GM12878 (cell line): ENCODE measurements at regions not wholly inside any gene's neighbourhood (a gene's known extent, or its start where the extent isn't known, plus 50 kb on each side); places are given as distances from the start of the nearest gene placed in this dataset.

ENCODE experiments used
- ATAC-seq: fragments of 200-7000 bp; cut with Tn5 transposase; 3 replicates; pipeline ENCODE4 v1.9.1; 2020; ENCODE audit warnings: mild to moderate bottlenecking, moderate library complexity
- BruUV-seq: library from RNA; stranded (reverse); fragments of 400-500 nt; replicated peaks from 2 replicates; lab custom pipeline; 2021; lab: Mats Ljungman, UMichigan
- CTCF ChIA-PET: fragments of 300-600 bp; sonication (Branson Sonifier 250); formaldehyde crosslinking; extraction: SDS; loops from one replicate; lab custom pipeline; 2021; ENCODE audit warnings: inconsistent platforms; lab: Yijun Ruan, JAX
- POLR2A ChIA-PET: fragments of 350-600 bp; formaldehyde crosslinking; extraction: SDS; loops from one replicate; lab custom pipeline; 2021; ENCODE audit warnings: inconsistent platforms; lab: Charles Lee
- RAD21 ChIA-PET: fragments of 300-600 bp; sonication (Branson Sonifier 250); formaldehyde crosslinking; loops from one replicate; lab custom pipeline; 2023; ENCODE audit warnings: antibody characterized with exemption; ENCODE audit not compliant: unreplicated experiment; lab: Charles Lee
- SMC1A ChIA-PET: fragments of 300-600 bp; sonication (Branson Sonifier 250); formaldehyde crosslinking; loops from one replicate; lab custom pipeline; 2023; ENCODE audit not compliant: unreplicated experiment, uncharacterized antibody; lab: Charles Lee
- DNase-seq: peaks from one replicate; pipeline ENCODE4 v3.0.0-alpha.2; 2011; ENCODE audit warnings: low read depth, low spot score
- FAIRE-seq: peaks from 3 replicates; lab custom pipeline; 2011; peaks lifted over from hg19 to GRCh38; lab: Jason Lieb, UNC
- H2AFZ ChIP-seq: 2 replicates; pipeline ENCODE4 v1.6.0; 2011; ENCODE audit warnings: low read depth, low read length, control low read depth; ENCODE audit not compliant: control insufficient read depth
- H3K27ac ChIP-seq: 2 replicates; pipeline ENCODE4 v1.5.1; 2011; ENCODE audit warnings: control low read depth; ENCODE audit not compliant: control insufficient read depth, insufficient read depth
- H3K27me3 ChIP-seq, 2 experiments: replicated peaks in 1 of 2; 2 replicates each; pipeline versions ENCODE4 v1.6.0 to v1.6.1; 2011; ENCODE audit warnings: low read length in 1 of 2; ENCODE audit not compliant: control insufficient read depth in 2 of 2, insufficient read depth in 2 of 2
- H3K36me3 ChIP-seq, 2 experiments: 2 replicates each; pipeline ENCODE4 v1.5.1; 2011; ENCODE audit warnings: low read length in 1 of 2; ENCODE audit not compliant: control insufficient read depth in 2 of 2, insufficient read depth in 2 of 2
- H3K4me1 ChIP-seq: 2 replicates; pipeline ENCODE4 v1.6.1; 2011; ENCODE audit warnings: mild to moderate bottlenecking, low read length, moderate library complexity, mixed read lengths; ENCODE audit not compliant: control insufficient read depth, insufficient read depth
- H3K4me2 ChIP-seq: 2 replicates; pipeline ENCODE4 v1.6.0; 2011; ENCODE audit warnings: control low read depth; ENCODE audit not compliant: control insufficient read depth, insufficient read depth
- H3K4me3 ChIP-seq: fragments of 200-600 bp; sonication (generic); 2 replicates; pipeline ENCODE4 v1.5.1; 2016
- H3K79me2 ChIP-seq: 2 replicates; pipeline ENCODE4 v1.6.0; 2011; ENCODE audit warnings: low read length; ENCODE audit not compliant: control insufficient read depth, insufficient read depth
- H3K9ac ChIP-seq: 2 replicates; pipeline ENCODE4 v1.8.0; 2011; ENCODE audit warnings: low read length, control low read depth, mixed read lengths; ENCODE audit not compliant: control insufficient read depth, insufficient read depth
- H3K9me3 ChIP-seq: replicated peaks from 3 replicates; pipeline ENCODE4 v1.5.1; 2011; ENCODE audit warnings: mild to moderate bottlenecking, low read length; ENCODE audit not compliant: control insufficient read depth, insufficient read depth
- H4K20me1 ChIP-seq: 2 replicates; pipeline ENCODE4 v1.6.0; 2011; ENCODE audit not compliant: control insufficient read depth, insufficient read depth
- ASH2L ChIP-seq: fragments of 300-600, 200-600 bp; sonication (generic); IDR thresholded peaks from 2 replicates; pipeline ENCODE4 v1.6.1; 2017; ENCODE audit warnings: low read depth, mild to moderate bottlenecking, borderline replicate concordance
- ATF3 ChIP-seq: IDR thresholded peaks from 2 replicates; pipeline ENCODE4 v1.6.1; 2011; ENCODE audit warnings: low read depth, mild to moderate bottlenecking, low read length, moderate library complexity, borderline replicate concordance; ENCODE audit errors: extremely low read depth
- CREM ChIP-seq: IDR thresholded peaks from 2 replicates; pipeline ENCODE4 v1.6.1; 2014; ENCODE audit warnings: antibody characterized with exemption, low read depth
- IKZF2 ChIP-seq, 2 experiments: fragments of 450-650 bp; IDR thresholded peaks; 2 replicates each; pipeline ENCODE4 v1.6.1; 2017; ENCODE audit warnings: mild to moderate bottlenecking in 2 of 2, moderate library complexity in 2 of 2
- MEF2A ChIP-seq: IDR thresholded peaks from 2 replicates; pipeline ENCODE4 v1.6.1; 2011; ENCODE audit warnings: low read depth, mild to moderate bottlenecking, low read length, moderate library complexity; ENCODE audit not compliant: insufficient read depth
- MEF2B ChIP-seq: fragments of 450-650 bp; IDR thresholded peaks from 2 replicates; pipeline ENCODE4 v1.6.1; 2018; ENCODE audit warnings: mild to moderate bottlenecking, moderate library complexity; ENCODE audit not compliant: partially characterized antibody, poor library complexity, severe bottlenecking
- MXI1 ChIP-seq: fragments of 150-350 bp; IDR thresholded peaks from 2 replicates; pipeline ENCODE4 v1.6.1; 2011; ENCODE audit warnings: low read depth, mild to moderate bottlenecking, inconsistent platforms, low read length, improper control_type of control experiment
- NFIC ChIP-seq: IDR thresholded peaks from 2 replicates; pipeline ENCODE4 v1.6.1; 2012; ENCODE audit warnings: low read depth, mild to moderate bottlenecking, inconsistent platforms, low read length, moderate library complexity
- RUNX3 ChIP-seq: IDR thresholded peaks from 2 replicates; pipeline ENCODE4 v1.6.1; 2012; ENCODE audit warnings: low read length, inconsistent platforms
- TCF12 ChIP-seq: IDR thresholded peaks from 2 replicates; pipeline ENCODE4 v1.6.1; 2011; ENCODE audit warnings: low read depth, mild to moderate bottlenecking, low read length
- WGBS: methylation state at CpG from one replicate; pipeline ENCODE4 v1.1.6; 2016; ENCODE audit warnings: low lambda C conversion rate; ENCODE audit not compliant: insufficient replicate concordance, insufficient coverage; ENCODE audit errors: missing lambda C conversion rate; 5-methylcytosine and 5-hydroxymethylcytosine counted together
- in situ Hi-C: fragments of 300-500 bp; cut with MboI; formaldehyde crosslinking; loops from 9 replicates; pipeline ENCODE4 v1.14.3; 2018; ENCODE audit warnings: mixed read lengths
- intact Hi-C: fragments of 100-400 bp; cut with micrococcal nuclease; formaldehyde crosslinking; loops from one replicate; pipeline ENCODE4 v1.14.2; 2022; ENCODE audit not compliant: unreplicated experiment

- Histone ChIP-seq H3K27me3 (no peaks in the 10 kb centered on the region), H3K4me1 (no peaks in the 10 kb centered on the region; the same call in 1 of the 2 replicates), H3K79me2 (no peaks in the 10 kb centered on the region), H3K9ac (no peak overlapping the region), H3K4me2 (peak overlapping the region; percentile 62), H3K4me3 (peak overlapping the region; percentile 47; the same call in 1 of the 2 replicates), H4K20me1 (no peaks in the 10 kb centered on the region), H3K27ac (no peak overlapping the region), H2AFZ (peak overlapping the region; percentile 73), H3K9me3 (no peaks in the 10 kb centered on the region), H3K36me3 (no peaks in the 10 kb centered on the region)
- intact Hi-C loops: no loop called here
- ChIA-PET POLR2A (no interaction called here), CTCF (no interaction called here), RAD21 (no interaction called here), SMC1A (no interaction called here)
- BruUV-seq: no TSS peak
- in situ Hi-C loops: no loop called here
- peak; percentile 35; the same call in 1 of the 2 replicates for TF ChIP-seq RUNX3
- no peak for TF ChIP-seq ATF3
- 0 out of 2 replicates have a peak, but pooled peaks have one; percentile 46 for TF ChIP-seq NFIC
- no peak for TF ChIP-seq ASH2L
- TF ChIP-seq MEF2B: peak; percentile 57
- TF ChIP-seq MXI1: no peak
- no peak for TF ChIP-seq TCF12
- no peak for TF ChIP-seq IKZF2 (IDR thresholded peaks at IDR 0.05)
- TF ChIP-seq CREM: no peak; the same call in 1 of the 2 replicates
- peak; percentile 77 for TF ChIP-seq MEF2A
- FAIRE-seq: no peak
- no peak for DNase-seq
- ATAC-seq: peak; percentile 22; the same call in 2 of the 3 replicates
- 31% methylated on average over 3 of the region's 3 CpGs for WGBS
Measured at GRCh38 chr3:181839916-181840297, 128.2 kb downstream of the SOX2 start.
